GM12875 (cell line): ENCODE measurements at regions not wholly inside any gene's neighbourhood (a gene's known extent, or its start where the extent isn't known, plus 50 kb on each side); places are given as distances from the start of the nearest gene placed in this dataset.

Experiments used
- H3K4me3 ChIP-seq: one replicate; pipeline ENCODE4 v1.5.1; 2011; ENCODE audit warnings: low read depth, low read length, control low read depth
- TF ChIP-seq, protein P1 (sequence below): IDR thresholded peaks from 2 replicates; pipeline ENCODE4 v1.5.1; 2011; ENCODE audit warnings: low read depth, mild to moderate bottlenecking, control low read depth, inconsistent platforms, low read length, moderate library complexity, borderline replicate concordance; ENCODE audit not compliant: insufficient read depth

DNA sequence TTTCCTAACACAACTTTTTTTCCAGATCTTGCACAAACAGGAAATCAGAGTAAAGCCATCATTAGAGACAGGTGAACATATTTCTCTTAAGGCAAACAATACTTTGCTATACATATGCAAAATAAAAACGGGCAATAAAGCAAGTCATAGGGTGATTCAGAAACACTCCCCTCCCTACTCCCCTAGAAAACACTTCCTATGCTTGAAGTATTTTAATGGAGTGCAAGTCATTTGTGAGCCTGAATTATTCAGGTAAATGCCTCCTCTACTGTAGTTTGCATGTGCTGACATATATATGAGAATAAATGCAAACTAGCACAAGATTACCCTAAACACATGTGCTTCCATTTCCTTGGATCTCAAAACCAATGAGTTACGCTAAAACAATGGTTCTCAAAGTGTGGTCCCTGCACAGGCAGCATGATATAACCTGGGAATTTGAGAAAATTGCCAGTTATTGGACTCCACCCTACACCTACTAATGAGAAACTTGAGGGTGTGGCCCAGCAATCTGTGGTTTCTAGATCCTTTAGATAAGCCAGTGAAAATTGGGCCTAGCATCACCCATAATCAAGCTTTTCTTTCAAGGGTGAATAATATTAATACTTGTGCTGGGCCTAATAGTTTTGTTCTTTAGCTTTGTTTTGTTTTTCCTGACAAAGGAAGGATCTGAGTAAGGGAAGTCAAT, 159.7 kb upstream of the BMP4 start:
- TF ChIP-seq, protein P1, sequence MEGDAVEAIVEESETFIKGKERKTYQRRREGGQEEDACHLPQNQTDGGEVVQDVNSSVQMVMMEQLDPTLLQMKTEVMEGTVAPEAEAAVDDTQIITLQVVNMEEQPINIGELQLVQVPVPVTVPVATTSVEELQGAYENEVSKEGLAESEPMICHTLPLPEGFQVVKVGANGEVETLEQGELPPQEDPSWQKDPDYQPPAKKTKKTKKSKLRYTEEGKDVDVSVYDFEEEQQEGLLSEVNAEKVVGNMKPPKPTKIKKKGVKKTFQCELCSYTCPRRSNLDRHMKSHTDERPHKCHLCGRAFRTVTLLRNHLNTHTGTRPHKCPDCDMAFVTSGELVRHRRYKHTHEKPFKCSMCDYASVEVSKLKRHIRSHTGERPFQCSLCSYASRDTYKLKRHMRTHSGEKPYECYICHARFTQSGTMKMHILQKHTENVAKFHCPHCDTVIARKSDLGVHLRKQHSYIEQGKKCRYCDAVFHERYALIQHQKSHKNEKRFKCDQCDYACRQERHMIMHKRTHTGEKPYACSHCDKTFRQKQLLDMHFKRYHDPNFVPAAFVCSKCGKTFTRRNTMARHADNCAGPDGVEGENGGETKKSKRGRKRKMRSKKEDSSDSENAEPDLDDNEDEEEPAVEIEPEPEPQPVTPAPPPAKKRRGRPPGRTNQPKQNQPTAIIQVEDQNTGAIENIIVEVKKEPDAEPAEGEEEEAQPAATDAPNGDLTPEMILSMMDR = no peak
- no peak overlapping the region for H3K4me3 ChIP-seq

DNA sequence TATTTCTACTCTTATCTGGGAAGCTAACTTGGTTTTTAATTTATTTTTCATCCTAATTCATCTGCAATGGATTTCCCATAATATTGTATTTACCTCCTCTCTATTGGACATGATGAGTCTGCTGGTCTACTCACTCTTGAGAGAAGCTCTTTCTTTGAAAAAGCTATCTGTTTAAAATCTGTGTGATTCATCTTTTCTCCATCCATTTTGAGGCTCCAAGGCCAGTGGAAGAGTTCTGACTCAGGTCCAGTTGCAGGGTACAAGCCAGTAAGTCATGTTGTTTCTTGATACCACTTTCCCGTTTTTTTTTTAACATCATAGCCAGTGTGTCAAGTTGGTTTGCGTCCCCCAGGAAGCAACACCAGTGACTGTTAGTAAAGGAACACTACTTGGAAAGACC, 160.3 kb upstream of the BMP4 start:
- TF ChIP-seq, protein P1 = no peak
- H3K4me3 ChIP-seq = no peak overlapping the region

DNA sequence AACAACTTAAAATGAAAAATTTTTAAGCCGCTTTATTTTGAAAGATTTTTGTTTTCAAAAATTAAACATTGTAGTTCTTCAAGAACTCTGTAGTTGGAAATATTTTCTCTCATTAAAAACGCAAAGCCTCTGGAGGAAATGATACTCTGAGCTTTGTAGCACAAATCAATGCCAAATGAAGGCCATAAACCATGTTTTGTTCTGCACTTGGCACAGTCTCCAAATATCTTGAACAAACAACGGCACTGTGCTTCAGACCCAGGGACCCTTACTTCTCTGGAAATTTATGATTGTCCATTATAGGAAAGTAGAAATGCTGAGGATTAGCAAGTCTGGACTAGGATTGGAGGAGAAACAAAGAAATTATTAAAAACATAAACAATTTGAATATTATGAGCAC, 160.8 kb upstream of the BMP4 start:
- TF ChIP-seq, protein P1 = no peak

DNA sequence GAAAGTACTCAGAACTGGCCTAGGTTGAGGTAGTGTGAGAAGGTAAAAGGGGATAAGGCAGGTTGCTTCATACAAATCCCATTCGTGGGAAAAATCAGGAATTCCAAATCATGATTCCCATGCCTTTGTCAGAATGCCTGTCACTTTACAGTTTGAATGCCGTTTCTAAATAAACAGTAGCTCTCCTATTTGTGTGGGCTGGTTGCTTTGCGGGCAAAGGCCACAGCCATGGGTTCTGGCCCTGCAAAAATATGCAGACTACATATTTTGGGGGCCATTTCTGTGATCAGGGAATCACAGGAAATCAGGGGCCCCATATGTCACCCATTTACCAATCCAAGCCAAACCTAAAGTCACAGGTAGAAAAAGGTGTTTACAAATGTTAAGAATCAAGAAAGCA, 161.3 kb upstream of the BMP4 start:
- TF ChIP-seq, protein P1 = no peak
- no peak overlapping the region for H3K4me3 ChIP-seq

More for the DNA sequence above, 160.8 kb upstream of the BMP4 start:
- H3K4me3 ChIP-seq = no peak overlapping the region

DNA sequence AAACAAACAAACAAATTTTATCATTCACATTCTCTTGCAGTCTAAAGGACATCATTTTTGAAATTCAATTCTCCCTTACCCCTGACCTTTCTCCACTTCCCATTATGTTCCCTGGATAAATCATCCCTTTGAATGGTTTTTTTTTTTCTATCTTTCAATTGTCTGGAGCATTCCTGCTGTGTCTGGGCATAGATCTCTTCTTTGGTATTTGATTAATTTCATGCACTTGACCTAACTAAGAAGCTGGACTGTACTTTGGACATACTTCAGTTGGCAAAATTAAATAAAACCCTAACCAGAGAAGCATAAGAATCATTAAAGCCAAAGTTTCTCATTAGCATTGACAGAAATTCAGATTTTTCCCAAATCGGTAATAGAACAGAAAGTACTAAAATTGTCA, 163.6 kb upstream of the BMP4 start:
- TF ChIP-seq, protein P1 = no peak
- H3K4me3 ChIP-seq = no peak overlapping the region

DNA sequence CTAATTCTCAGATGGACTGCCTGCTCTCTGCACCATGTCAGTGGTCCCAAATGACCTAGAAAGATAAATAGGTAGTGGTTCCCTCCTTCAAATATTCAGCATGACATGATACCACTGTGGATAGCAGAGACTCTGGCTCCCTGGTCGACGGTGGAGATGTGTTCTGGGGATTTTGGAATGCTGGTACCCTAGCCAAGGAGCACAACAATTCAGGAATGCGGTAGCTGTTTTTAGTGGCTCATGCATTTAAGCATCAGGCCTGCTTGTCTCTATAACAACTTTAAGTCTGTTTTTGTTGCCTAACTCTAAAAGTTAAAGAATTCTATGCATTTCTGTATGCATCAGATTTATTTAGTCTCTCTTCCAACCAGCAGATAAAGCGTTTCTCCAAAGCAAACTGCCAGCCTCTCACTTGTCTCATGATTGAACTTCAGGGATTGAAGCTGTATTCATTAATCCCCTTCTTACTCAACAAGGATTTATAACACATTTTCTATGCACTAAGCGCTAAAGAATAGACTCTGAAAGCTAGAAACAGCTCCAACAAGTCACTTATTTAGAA, 164.9 kb upstream of the BMP4 start:
- TF ChIP-seq, protein P1 = no peak
- no peak overlapping the region for H3K4me3 ChIP-seq

DNA sequence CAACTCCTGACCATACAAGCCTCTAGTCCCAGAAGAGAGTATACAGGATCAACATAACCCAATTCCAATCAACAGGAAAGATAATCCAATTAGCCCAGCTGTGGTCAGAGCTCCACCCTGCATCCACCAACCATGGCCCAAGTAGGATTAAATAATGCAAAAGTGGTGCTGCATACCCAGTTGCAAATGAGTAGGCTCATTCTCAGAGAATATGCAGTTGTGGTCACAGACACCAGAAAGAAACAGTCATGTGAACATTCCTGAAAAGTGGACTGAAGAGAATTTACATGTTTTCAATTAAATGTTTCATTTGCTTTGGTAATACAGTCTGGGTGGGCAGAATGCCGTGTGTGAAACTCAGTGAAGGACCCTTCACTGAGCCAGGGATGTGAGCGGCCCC, 167.2 kb upstream of the BMP4 start:
- TF ChIP-seq, protein P1 = no peak

More for the DNA sequence above, 167.2 kb upstream of the BMP4 start:
- H3K4me3 ChIP-seq = no peak overlapping the region
